ENCODE measurements at regions not wholly inside any gene's neighbourhood (a gene's known extent, or its start where the extent isn't known, plus 50 kb on each side); places are given as distances from the start of the nearest gene placed in this dataset.

GRCh38 chr6:48199499-48199898 lies 88.5 kb upstream of the PTCHD4 start:
- DNase-seq, result no peak

GRCh38 chr6:48197941-48198340 lies 86.9 kb upstream of the PTCHD4 start:
- no peak for DNase-seq

GRCh38 chr6:48194596-48195295 lies 83.7 kb upstream of the PTCHD4 start:
- no peak for DNase-seq

GRCh38 chr6:48188158-48188557 lies 77.2 kb upstream of the PTCHD4 start:
- no peak for DNase-seq

GRCh38 chr6:48186746-48187145 lies 75.7 kb upstream of the PTCHD4 start:
- no peak for DNase-seq

- no peak for DNase-seq
Measured at GRCh38 chr6:48184648-48185047, 73.7 kb upstream of the PTCHD4 start.

GRCh38 chr6:48183811-48184605 lies 73.0 kb upstream of the PTCHD4 start:
- DNase-seq, result no peak

- DNase-seq, result no peak
Measured at GRCh38 chr6:48183178-48183577, 72.2 kb upstream of the PTCHD4 start.

GRCh38 chr6:48178700-48179099 lies 67.7 kb upstream of the PTCHD4 start:
- DNase-seq, result no peak

GRCh38 chr6:48177786-48178185 lies 66.8 kb upstream of the PTCHD4 start:
- DNase-seq, result no peak

GRCh38 chr6:48176645-48177308 lies 65.8 kb upstream of the PTCHD4 start:
- DNase-seq, result no peak

- no peak for DNase-seq
Measured at GRCh38 chr6:48169635-48170034, 58.6 kb upstream of the PTCHD4 start.
